ENCODE measurements at regions not wholly inside any gene's neighbourhood (a gene's known extent, or its start where the extent isn't known, plus 50 kb on each side); places are given as distances from the start of the nearest gene placed in this dataset.

GRCh38 chr11:95404370-95404769 is 173.4 kb upstream of the SESN3 start:
- TF ChIP-seq SIN3A (IDR thresholded peaks at IDR 0.05; ENCODE audit: borderline replicate concordance, insufficient read depth, low read length) (no peak), TAF1 (IDR thresholded peaks at IDR 0.05; ENCODE audit: borderline replicate concordance, insufficient read depth, low read length) (no peak), REST (IDR thresholded peaks at IDR 0.05; ENCODE audit: insufficient read depth in 1 of 2, low read depth in 2 of 2, low read length in 2 of 2) (no peak), POLR2AphosphoS5 (IDR thresholded peaks at IDR 0.05; ENCODE audit: low read depth, low read length) (no peak)
